K562 (cell line): ENCODE measurements at regions not wholly inside any gene's neighbourhood (a gene's known extent, or its start where the extent isn't known, plus 50 kb on each side); places are given as distances from the start of the nearest gene placed in this dataset.

Experiments
- EGR1 ChIP-seq: fragments of 450-650 bp; conservative IDR thresholded peaks from 2 replicates; pipeline ENCODE4 v1.6.1; 2017; ENCODE audit warnings: mild to moderate bottlenecking
- ELK1 ChIP-seq: sonication (generic); formaldehyde crosslinking; IDR thresholded peaks from 2 replicates; pipeline ENCODE4 v1.8.1; 2022; ENCODE audit warnings: missing genetic modification reagents
- FOXJ2 ChIP-seq: fragments of 200-800 bp; sonication (Bioruptor generic); IDR thresholded peaks from 2 replicates; pipeline ENCODE4 v1.6.1; 2016; ENCODE audit warnings: missing genetic modification characterization, missing compliant biosample characterization
- FOXP1 ChIP-seq: sonication (generic); formaldehyde crosslinking; IDR thresholded peaks from 2 replicates; pipeline ENCODE4 v1.8.0; 2022; ENCODE audit warnings: mild to moderate bottlenecking, missing genetic modification reagents
- HDAC8 ChIP-seq: fragments of 450-650 bp; IDR thresholded peaks from 2 replicates; pipeline ENCODE4 v1.6.1; 2016; ENCODE audit warnings: mild to moderate bottlenecking, missing genetic modification characterization, moderate library complexity, missing compliant biosample characterization
- NCOA6 ChIP-seq: fragments of 450-650 bp; IDR thresholded peaks from 2 replicates; pipeline ENCODE4 v1.6.1; 2017; ENCODE audit warnings: mild to moderate bottlenecking
- RAD21 ChIP-seq, 2 experiments: fragments of 250-450 bp in 1 of 2; fragments of 450-650 bp in 1 of 2; sonication (Bioruptor Pico) in 1 of 2; formaldehyde crosslinking in 1 of 2; IDR thresholded peaks in 1 of 2; conservative IDR thresholded peaks in 1 of 2; 2 replicates each; pipeline versions ENCODE4 v1.4.0 to v1.8.0; 2020 to 2022; ENCODE audit warnings: mild to moderate bottlenecking in 2 of 2, moderate library complexity in 1 of 2
- SMARCE1 ChIP-seq: fragments of 450-650 bp; IDR thresholded peaks from 2 replicates; pipeline ENCODE4 v1.7.1; 2016; ENCODE audit warnings: mild to moderate bottlenecking
- STAG1 ChIP-seq: sonication (generic); formaldehyde crosslinking; IDR thresholded peaks from 2 replicates; pipeline ENCODE4 v1.5.0; 2020; ENCODE audit warnings: missing genetic modification reagents, borderline replicate concordance
- TF ChIP-seq, protein P1 (sequence below): fragments of 250-450 bp; sonication (Bioruptor Pico); IDR thresholded peaks from 2 replicates; pipeline ENCODE4 v1.5.0; 2021; ENCODE audit warnings: mild to moderate bottlenecking, borderline replicate concordance

DNA sequence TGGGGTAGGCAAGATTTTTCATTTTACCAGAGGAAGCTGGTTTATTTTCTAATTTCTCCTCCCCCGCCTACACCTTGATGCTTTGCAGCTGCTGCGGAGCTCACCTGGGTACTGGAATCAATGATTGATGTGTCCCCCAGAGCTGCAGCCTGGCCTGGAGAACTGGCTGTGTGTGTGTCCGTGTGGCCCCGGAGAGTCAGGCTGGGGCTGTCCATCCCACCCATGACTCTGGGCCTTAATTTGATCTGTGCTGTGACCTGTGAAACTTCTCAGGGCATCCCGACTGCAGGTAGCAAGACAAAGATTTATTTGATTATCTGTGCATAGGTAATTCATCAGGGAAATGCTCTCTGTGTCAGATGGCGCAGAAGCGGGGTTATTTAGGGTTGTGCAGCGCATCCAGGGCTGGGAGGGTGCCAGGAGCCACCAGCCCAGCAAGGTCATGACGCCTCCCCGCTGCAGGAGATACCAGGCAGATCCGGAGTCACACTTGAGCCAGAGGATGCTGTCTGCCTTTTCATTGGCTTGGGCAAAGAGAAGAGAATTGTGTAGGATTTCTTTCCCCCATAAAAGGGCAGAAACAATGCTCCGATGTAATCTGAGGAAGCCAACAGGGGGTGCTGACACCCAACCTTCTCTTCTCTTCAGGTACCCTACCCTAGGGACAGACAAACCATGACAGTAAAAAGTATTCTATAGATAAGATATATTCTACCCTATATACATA, 346.6 kb downstream of the TSHZ3 start (continued):
- TF ChIP-seq ELK1 (no peak), STAG1 (CRISPR knock-in tag) (no peak), SMARCE1 (no peak), NCOA6 (no peak), HDAC8 (no peak), EGR1 (no peak), FOXP1 (CRISPR knock-in tag) (no peak), FOXJ2 (tag) (no peak), RAD21 (CRISPR knock-in tag; conservative IDR thresholded peaks at IDR 0.05 in 1 of 2, IDR thresholded peaks at IDR 0.05 in 1 of 2) (no peak)
- TF ChIP-seq, protein P1, sequence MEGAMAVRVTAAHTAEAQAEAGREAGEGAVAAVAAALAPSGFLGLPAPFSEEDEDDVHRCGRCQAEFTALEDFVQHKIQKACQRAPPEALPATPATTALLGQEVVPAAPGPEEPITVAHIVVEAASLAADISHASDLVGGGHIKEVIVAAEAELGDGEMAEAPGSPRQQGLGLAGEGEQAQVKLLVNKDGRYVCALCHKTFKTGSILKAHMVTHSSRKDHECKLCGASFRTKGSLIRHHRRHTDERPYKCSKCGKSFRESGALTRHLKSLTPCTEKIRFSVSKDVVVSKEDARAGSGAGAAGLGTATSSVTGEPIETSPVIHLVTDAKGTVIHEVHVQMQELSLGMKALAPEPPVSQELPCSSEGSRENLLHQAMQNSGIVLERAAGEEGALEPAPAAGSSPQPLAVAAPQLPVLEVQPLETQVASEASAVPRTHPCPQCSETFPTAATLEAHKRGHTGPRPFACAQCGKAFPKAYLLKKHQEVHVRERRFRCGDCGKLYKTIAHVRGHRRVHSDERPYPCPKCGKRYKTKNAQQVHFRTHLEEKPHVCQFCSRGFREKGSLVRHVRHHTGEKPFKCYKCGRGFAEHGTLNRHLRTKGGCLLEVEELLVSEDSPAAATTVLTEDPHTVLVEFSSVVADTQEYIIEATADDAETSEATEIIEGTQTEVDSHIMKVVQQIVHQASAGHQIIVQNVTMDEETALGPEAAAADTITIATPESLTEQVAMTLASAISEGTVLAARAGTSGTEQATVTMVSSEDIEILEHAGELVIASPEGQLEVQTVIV (CRISPR knock-in tag) = no peak
